ENCODE measurements at regions not wholly inside any gene's neighbourhood (a gene's known extent, or its start where the extent isn't known, plus 50 kb on each side); places are given as distances from the start of the nearest gene placed in this dataset.

DNA sequence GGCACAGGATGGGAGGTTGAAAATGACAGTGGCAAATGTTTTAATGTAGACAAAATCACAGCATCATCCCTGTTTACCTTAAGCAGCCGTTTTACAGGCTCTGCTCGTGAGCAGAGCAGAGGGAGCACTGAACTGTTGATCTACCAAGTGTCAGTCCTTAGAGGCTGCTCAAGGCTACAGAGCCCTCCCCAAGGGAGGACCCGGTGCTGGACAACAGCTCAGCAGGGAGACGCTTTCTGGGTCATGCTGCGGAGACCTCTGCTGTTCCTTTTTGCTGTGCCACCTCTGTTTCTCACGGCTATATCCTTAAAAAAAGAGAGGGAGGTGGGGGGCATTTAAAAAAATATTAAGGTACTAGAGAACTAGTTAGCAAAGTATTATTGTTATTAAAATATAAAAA lies 400.2 kb downstream of the GABRB3 start:
- TF ChIP-seq, protein P1, sequence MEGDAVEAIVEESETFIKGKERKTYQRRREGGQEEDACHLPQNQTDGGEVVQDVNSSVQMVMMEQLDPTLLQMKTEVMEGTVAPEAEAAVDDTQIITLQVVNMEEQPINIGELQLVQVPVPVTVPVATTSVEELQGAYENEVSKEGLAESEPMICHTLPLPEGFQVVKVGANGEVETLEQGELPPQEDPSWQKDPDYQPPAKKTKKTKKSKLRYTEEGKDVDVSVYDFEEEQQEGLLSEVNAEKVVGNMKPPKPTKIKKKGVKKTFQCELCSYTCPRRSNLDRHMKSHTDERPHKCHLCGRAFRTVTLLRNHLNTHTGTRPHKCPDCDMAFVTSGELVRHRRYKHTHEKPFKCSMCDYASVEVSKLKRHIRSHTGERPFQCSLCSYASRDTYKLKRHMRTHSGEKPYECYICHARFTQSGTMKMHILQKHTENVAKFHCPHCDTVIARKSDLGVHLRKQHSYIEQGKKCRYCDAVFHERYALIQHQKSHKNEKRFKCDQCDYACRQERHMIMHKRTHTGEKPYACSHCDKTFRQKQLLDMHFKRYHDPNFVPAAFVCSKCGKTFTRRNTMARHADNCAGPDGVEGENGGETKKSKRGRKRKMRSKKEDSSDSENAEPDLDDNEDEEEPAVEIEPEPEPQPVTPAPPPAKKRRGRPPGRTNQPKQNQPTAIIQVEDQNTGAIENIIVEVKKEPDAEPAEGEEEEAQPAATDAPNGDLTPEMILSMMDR (IDR thresholded peaks at IDR 0.05; ENCODE audit: low read depth, low read length): no peak
- TF ChIP-seq EZH2phosphoT487 (IDR thresholded peaks at IDR 0.05; ENCODE audit: low read depth): no peak
- no peaks in the 10 kb centered on the region for H3K4me1 ChIP-seq (ENCODE audit: low read length)
- H3K27ac ChIP-seq (ENCODE audit: low read length): no peak overlapping the region
- no peak overlapping the region for H2AFZ ChIP-seq (ENCODE audit: low read depth, low read length)
- H3K9me3 ChIP-seq (ENCODE audit: insufficient read depth, low read length): no peaks in the 10 kb centered on the region
- H4K20me1 ChIP-seq (ENCODE audit: insufficient read depth, low read length): no peaks in the 10 kb centered on the region
- no peaks in the 10 kb centered on the region for H3K36me3 ChIP-seq (replicated peaks; ENCODE audit: low read depth, low read length)
- H3K4me3 ChIP-seq (ENCODE audit: low read length): no peak overlapping the region
- H3K79me2 ChIP-seq (ENCODE audit: low read length): no peaks in the 10 kb centered on the region
- H3K9ac ChIP-seq (ENCODE audit: low read length): no peak overlapping the region
- no peak overlapping the region for H3K4me2 ChIP-seq (ENCODE audit: low read length)
- H3K27me3 ChIP-seq (ENCODE audit: low read depth, low read length): no peaks in the 10 kb centered on the region

DNA sequence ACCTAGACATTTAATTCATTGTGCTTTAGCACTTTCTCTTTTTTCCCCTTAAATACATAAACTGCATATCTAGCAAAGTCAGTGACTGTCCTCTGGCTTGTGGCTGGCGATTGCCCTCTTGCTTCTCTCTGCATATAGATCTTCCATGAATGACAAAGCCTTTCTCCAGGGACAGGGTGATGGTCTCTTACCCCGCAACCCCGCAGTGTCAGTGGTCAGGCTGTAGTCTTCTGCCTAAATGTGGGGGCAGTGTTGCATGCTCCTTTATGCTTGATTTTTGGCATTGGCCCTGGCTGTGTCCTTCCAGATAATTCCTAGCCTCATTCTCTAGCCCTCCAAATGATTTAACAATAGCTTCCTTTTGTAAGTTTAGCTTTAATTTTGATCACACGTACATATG lies 407.8 kb downstream of the GABRB3 start:
- H3K36me3 ChIP-seq (replicated peaks; ENCODE audit: low read depth, low read length): no peaks in the 10 kb centered on the region
- TF ChIP-seq, protein P1 (IDR thresholded peaks at IDR 0.05; ENCODE audit: low read depth, low read length): no peak
- TF ChIP-seq EZH2phosphoT487 (IDR thresholded peaks at IDR 0.05; ENCODE audit: low read depth): no peak
- no peaks in the 10 kb centered on the region for H3K27me3 ChIP-seq (ENCODE audit: low read depth, low read length)
- no peaks in the 10 kb centered on the region for H3K4me1 ChIP-seq (ENCODE audit: low read length)
- H2AFZ ChIP-seq (ENCODE audit: low read depth, low read length): no peak overlapping the region
- no peak overlapping the region for H3K27ac ChIP-seq (ENCODE audit: low read length)
- H3K4me2 ChIP-seq (ENCODE audit: low read length): no peak overlapping the region
- H3K4me3 ChIP-seq (ENCODE audit: low read length): no peak overlapping the region
- no peak overlapping the region for H3K9ac ChIP-seq (ENCODE audit: low read length)
- H4K20me1 ChIP-seq (ENCODE audit: insufficient read depth, low read length): no peaks in the 10 kb centered on the region
- H3K9me3 ChIP-seq (ENCODE audit: insufficient read depth, low read length): 0 out of 2 replicates have a peak, but pooled peaks cover 3% of the 10 kb centered on the region
- H3K79me2 ChIP-seq (ENCODE audit: low read length): no peaks in the 10 kb centered on the region

DNA sequence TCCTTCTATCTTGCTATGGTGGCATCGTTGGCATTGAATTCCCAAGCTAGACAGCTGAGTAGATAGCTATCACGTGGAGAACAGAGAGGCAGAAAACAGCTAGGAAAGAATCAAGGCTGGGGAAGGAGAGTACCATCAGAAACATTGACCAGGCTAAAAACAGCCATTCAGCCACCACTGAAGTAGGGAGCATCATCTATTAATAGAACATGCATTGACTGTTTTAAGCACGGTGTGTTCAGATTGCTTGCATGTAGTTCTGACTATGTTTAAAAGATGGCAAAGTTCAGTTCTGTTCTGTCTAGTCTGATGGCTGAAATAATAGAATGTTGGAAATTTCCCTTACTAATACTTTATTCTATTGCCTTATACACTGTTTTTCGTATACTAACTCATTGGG lies 413.0 kb downstream of the GABRB3 start:
- Histone ChIP-seq H3K36me3 (replicated peaks; ENCODE audit: low read depth, low read length) (no peaks in the 10 kb centered on the region), H3K9me3 (ENCODE audit: insufficient read depth, low read length) (no peaks in the 10 kb centered on the region), H3K27ac (ENCODE audit: low read length) (no peak overlapping the region), H4K20me1 (ENCODE audit: insufficient read depth, low read length) (no peaks in the 10 kb centered on the region), H3K79me2 (ENCODE audit: low read length) (no peaks in the 10 kb centered on the region), H3K4me2 (ENCODE audit: low read length) (no peak overlapping the region), H3K27me3 (ENCODE audit: low read depth, low read length) (no peaks in the 10 kb centered on the region), H3K4me3 (ENCODE audit: low read length) (no peak overlapping the region), H3K9ac (ENCODE audit: low read length) (no peak overlapping the region), H3K4me1 (ENCODE audit: low read length) (no peaks in the 10 kb centered on the region), H2AFZ (ENCODE audit: low read depth, low read length) (no peak overlapping the region)
- TF ChIP-seq, protein P1 (IDR thresholded peaks at IDR 0.05; ENCODE audit: low read depth, low read length): no peak
- no peak for TF ChIP-seq EZH2phosphoT487 (IDR thresholded peaks at IDR 0.05; ENCODE audit: low read depth)

DNA sequence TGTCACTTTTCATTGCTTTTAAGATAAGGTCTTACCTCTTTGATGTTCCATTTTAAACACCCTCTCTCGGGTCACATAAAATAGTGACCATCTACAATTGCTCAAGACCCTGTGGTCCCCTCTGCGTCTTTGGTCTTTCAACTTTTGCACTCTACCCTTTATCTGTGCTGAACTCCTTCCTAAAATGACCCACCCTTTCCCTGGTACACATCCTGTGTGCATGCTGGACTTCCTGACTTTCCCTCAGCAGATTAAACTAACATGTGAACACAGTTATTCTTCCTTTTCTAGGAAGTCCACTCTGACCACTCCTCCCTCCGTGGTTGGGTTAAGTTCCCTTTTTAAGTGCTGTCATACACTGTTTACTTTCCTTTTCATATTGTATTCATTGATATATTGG lies 414.2 kb downstream of the GABRB3 start:
- Histone ChIP-seq H3K79me2 (ENCODE audit: low read length) (no peaks in the 10 kb centered on the region), H3K9me3 (ENCODE audit: insufficient read depth, low read length) (no peaks in the 10 kb centered on the region), H3K4me3 (ENCODE audit: low read length) (no peak overlapping the region), H3K27ac (ENCODE audit: low read length) (no peak overlapping the region), H3K27me3 (ENCODE audit: low read depth, low read length) (no peaks in the 10 kb centered on the region), H3K9ac (ENCODE audit: low read length) (no peak overlapping the region), H3K4me2 (ENCODE audit: low read length) (no peak overlapping the region), H3K36me3 (replicated peaks; ENCODE audit: low read depth, low read length) (no peaks in the 10 kb centered on the region), H3K4me1 (ENCODE audit: low read length) (no peaks in the 10 kb centered on the region), H2AFZ (ENCODE audit: low read depth, low read length) (no peak overlapping the region), H4K20me1 (ENCODE audit: insufficient read depth, low read length) (no peaks in the 10 kb centered on the region)
- no peak for TF ChIP-seq EZH2phosphoT487 (IDR thresholded peaks at IDR 0.05; ENCODE audit: low read depth)
- TF ChIP-seq, protein P1 (IDR thresholded peaks at IDR 0.05; ENCODE audit: low read depth, low read length): no peak

Data from OCI-LY3 (cell line).